ENCODE measurements at regions not wholly inside any gene's neighbourhood (a gene's known extent, or its start where the extent isn't known, plus 50 kb on each side); places are given as distances from the start of the nearest gene placed in this dataset.
"Not testable (repeated sequence)": the region's sequence is repeated elsewhere in the genome, so short reads cannot be mapped to it uniquely, and the experiment has no call there.

DNA sequence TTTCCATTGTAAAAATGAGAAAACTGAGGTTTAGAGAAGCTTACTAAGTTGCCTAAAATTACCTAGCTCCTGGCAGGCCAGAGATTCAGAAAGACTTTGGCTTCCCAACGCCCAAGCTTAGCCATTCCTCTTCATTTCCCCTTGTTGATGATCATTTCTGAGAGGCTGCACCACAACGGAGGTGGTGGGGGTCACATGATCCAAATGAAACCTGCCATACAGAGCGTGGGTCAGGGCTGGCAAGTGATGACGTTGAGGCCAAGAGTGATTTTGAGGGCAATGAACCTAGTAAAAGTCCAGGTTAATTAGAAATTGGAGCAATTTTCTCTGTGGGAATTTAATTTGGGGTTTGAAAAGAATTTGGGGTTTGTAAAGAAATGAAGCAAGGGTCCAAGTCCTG lies 109.9 kb downstream of the TMEM182 start:
- no peak for DNase-seq

DNA sequence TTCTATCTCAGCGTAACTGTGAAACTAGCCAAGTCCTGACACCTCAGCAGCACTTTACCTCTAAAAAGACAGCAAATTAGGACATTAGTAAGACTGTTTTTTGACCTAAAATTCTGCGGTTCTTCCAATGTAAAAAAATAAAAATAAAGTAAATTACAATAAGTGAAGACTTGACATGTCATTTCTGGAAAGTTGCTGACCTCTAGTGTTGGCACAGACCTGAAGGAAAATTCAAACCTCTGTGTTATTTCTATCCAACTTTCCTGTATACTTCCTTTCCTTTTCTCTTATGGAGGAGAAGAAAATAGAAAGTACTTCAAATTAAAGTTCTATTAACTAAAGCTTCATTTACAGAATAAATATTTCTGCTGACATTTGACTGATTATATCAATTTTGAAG lies 110.6 kb downstream of the TMEM182 start:
- no peak for DNase-seq

DNA sequence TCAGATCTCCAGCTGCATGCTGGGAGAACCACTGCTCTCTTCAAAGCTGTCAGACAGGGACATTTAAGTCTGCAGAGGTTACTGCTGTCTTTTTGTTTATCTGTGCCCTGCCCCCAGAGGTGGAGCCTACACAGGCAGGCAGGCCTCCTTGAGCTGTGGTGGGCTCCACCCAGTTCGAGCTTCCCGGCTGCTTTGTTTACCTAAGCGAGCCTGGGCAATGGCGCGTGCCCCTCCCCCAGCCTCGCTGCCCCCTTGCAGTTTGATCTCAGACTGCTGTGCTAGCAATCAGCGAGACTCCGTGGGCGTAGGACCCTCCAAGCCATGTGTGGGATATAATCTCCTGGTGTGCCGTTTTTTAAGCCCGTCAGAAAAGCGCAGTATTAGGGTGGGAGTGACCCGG lies 117.7 kb downstream of the TMEM182 start:
- not testable (repeated sequence) for DNase-seq

DNA sequence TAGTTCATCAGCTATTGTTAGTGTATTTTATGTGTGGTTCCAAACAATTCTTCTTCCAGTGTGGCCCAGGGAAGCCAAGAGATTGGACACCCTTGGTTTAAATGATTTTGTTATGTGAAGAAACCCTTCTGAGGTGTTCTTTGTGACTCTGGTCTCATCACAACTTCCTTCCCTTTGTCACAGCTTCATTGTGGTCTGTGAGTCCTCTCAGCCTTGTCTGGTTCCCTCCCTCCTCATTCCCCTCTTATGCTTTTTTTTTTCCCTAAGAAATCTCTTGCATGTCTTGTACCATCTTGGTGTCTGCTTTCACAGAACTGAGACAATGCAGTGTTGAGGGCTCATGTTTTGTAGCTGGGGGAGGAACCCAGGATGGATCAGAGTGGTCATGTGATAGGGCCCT lies 118.9 kb downstream of the TMEM182 start:
- DNase-seq: no peak

DNA sequence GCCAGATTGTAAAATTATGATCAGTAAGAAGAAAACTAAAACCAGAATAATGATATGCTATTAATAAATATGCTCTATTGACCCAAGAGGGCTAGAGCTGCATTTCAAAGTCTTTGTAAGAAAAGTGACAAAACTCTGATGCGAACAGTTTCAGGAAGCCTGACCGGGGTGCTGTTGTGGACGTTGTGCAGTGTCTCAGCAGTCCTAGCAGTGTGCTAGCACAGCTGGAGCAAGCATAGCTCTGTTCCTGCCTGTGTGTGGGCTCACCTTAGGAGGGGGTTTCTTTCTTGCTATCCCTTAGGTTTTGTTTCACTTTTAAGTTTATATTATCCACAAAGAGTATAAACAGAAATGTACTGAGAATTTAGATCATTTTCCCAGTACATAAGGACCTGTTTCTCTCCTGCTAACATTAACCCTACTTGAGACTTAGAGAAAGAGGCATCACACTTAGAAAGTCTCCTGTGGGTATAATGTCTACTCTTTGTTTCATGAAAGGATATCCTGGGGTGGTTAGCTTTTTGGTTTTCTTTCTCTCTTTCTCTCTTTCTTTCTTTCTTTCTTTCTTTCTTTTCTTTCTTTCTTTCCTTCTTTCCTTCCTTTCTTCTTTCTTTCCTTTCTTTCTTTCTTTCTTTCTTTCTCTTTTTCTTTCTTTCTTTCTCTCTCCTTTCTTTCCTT lies 124.5 kb downstream of the TMEM182 start:
- DNase-seq: no peak

DNA sequence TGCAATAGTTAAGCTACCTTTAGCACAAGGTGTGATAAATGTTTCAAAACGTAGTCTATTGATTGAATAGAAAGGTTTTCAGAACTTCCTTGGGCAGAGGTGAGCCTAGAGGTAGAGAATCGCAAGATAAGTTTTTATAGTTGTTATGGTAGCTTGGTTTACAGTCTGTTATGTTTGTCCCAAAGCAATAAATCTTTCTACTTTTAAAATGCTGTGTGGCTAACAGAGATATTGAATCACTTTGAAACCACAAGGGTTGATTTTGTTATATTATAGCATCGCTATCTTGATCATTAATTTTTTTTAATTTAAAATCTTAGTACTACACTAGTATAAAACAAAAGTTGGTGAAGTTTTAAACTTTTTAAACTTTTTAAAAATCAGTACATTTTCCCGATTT lies 126.7 kb downstream of the TMEM182 start:
- DNase-seq: no peak

DNA sequence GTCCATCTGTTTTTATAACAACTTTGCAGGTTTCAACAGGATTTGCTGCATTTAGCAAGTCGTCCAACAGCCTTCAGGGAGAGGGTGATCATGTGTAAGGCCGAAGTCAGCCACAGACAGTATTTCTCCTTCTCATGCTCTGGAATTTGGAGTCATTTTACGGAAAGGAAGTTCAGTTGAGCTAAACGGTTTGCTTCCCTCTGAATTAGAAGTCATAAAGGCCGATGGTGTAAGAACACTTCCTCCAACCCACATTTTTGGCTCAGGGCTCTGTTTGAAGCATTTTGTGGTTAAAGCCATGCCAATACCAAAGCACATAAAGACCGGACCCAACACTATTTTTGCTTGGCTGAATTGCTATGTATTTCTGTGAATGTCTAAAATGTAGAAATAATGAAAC lies 129.5 kb downstream of the TMEM182 start:
- no peak for DNase-seq

DNA sequence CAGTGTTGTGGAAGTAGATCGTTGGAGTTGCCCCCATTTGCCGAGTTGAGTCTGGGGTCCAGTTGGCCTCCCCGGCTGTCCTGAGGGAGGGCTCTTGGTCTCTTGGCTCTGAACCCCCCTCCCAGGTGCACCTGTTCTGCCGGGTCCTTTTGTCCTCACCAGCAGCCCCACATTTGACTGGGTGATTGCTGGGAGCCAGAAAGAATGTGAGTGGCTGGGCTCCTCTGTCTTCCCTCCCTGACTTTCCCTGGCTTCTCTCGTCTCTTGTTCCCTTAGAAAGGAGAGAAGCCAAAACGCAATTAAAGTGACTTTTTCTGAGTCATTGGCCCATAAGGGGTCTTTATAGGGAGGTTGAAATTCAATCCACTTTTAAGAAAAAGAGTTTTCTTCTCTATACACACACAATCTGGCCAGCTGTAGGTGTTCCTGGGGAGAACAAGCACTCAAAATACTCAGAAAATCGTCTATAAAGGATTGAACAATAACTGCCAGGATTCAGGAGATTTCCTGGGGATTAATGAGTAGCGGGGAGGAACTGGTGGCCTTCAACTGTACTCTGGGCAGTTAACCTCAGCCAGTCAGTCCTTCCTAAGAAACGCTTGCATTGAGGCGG lies 131.0 kb downstream of the TMEM182 start:
- DNase-seq: no peak

DNA sequence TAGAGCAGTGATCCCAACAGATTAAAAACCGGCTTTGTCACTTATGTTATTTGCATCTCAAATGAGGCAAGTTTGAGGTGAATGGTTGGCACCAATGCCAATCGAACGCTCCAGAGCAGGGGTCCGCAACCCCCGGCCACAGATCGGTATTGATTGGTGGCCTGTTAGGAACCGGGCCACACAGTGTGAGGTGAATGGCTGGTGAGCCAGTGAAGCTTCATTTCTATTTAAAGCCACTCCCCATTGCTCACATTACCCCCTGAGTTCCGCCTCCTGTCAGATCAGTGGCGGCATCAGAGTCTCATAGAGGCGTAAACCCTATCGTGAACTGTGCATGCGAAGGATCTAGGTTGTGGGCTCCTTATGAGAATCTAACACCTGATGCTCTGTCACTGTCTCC lies 132.0 kb downstream of the TMEM182 start:
- no peak for DNase-seq

DNA sequence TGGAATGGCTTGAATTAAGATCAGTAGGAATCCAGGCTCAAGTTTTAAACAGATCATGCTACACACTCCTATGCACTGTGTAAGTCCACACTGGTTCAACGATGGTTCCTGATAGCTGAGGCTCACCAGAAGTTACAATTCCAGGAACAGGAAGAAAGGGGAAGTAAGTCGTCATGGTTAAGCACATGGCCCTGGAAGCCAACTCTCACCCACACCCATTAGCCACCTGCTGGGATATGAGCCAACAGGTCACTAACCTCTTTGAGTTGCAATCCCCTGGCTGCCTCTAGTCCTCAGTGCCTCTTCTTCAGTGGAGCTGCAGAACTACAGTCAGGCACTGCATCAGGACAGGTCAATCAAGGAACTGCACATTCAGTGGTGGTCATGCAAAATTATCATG lies 133.5 kb downstream of the TMEM182 start:
- DNase-seq: no peak

DNA sequence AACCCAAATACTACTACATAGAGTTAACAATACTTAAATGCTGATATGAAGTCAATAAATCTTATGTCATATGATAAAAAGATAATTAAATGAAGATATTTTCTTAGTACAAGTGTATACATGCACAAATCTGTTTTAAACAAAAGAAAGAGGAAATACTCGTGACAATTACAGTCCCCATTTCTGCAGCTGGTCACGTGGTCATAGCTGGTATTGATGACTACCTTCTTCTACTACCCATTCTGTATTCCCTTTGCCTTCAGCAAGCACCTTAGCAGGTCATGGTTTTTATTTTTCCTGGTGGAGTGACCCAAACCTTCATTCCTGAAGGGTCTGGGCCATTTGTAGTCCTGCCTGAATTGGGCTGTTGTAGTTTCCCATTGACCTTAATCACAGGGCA lies 147.4 kb downstream of the TMEM182 start:
- DNase-seq: not testable (repeated sequence)

DNA sequence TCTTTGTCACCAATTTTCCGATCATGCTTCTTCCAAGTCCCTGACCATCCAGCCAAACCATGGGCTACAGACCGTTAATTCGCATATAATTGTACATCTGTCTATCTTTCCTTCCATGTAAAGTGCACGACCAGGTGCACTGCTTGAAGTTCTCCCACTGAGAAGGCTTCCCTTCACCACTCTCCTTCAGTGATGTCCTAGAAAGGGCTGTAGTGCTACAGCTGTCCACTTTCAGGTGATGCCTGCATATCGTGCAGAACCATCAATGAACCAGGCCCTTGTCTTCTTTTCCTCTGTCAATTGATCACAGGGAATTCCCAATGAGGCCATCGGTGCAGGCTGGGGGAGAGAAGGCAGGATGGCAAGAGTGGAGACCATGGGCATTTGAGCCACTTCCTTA lies 148.9 kb downstream of the TMEM182 start:
- no peak for DNase-seq

DNA sequence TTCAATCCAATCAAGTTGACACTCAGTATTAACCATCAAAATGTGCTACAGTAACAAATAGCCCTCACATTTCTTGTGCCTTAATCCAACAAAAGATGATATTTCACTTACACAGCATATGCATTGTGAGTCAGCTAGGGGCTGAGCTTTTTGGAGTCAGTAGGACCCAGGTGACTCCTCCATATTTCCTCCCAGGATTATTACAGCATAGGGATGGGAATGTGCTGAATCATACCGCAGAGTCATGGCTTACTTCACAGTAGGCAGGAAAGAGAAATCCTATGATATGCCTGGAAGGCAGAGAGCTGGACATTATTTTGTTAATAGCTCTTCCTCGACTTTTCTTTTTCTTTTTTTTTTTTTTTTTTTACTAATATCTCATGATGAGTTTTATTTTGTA lies 153.3 kb downstream of the TMEM182 start:
- no peak for DNase-seq

DNA sequence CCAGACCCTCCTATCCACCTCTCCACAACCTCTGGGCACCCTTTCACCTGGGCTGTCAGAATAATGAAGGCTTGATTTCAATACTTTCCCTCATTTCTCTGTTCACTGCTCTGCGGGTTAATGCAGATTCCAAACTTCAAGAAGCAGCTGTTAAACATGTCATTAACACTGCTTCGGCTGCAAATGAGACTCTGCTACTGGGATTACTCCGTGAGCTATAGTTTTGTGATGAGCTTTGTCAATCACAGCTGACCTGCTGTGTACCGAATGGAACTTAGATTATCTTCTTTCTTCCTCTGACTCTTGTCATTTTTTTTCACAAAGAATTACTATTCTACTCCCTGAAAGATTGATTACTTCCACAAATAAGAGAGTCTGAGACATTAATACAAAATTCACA lies 160.5 kb downstream of the TMEM182 start:
- no peak for DNase-seq

DNA sequence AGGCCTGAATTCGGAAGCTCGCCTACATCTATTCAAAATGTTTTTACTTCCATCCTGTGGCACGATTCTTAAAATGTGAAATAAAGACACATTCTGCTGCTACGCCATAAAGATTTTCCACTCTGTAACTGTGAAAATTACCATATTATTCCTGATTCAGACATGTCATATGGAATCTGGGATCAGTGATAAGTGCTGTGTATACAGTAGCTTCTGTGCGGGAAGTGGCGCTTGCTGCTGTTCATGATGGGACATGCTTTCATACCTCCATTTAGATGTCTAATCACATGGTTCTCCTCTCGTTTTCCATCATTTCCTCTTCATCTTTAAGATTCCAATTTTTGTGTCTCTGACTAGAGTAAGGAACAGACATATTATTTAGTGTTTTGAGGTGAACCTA lies 163.2 kb downstream of the TMEM182 start:
- no peak for DNase-seq

DNA sequence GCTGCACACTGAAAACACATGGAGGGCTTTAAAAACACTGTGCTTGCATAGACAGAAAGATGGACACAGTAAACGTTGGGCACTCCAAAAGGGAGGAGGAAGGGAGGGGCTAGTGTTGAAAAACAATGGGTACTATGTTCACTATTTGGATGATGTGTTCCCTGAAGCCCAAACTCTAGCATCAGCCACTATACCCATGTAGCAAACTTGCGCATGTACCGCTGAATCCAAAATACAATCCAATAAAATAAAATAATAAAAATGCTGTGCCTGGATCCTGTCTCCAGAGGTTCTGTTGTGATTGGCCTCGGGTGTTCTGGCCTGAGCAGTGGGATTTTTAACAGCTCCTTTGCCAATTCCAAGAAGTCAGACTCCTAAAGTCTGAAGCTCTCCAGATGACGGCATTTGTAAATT lies 166.0 kb downstream of the TMEM182 start:
- no peak for DNase-seq

DNA sequence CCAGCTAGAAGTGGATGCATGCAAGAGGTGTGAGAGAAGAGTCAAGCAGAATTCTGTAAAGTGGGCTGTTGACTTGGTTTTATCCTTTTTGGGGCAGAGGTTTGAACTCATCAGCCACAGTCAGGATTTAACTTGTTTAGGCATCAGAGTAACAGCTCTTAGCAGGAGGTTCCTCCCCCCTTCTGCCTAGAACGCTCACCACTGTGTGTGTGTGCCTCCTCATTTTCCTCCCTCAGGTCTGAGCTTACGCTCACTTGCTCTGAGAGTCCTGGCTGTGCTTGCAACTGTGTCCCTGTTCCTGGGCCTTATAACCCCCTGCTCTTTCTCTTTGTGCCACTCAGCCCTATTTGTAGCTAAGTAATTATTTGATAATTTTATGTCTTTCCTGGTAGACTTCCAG lies 167.9 kb downstream of the TMEM182 start:
- DNase-seq: no peak

DNA sequence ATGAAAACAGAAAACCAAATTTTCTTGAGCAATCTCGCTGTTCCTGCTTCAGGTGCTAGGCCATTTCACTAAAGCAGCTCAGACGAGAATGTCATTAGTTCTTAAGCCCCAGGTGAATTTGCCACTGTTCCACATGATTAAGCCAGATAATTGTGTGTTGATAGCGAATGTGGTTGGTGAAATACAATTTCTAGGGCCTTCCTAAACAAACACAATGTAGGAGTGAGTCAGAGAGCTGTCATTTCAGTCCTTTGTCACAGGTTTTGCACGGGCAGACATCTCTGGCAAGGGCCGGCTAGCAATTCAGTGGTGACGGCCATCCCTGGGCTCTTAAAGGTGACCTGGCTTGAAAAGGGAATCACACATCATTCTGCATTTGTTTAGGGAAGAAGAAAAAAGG lies 170.7 kb downstream of the TMEM182 start:
- peak; percentile 73 for DNase-seq

DNA sequence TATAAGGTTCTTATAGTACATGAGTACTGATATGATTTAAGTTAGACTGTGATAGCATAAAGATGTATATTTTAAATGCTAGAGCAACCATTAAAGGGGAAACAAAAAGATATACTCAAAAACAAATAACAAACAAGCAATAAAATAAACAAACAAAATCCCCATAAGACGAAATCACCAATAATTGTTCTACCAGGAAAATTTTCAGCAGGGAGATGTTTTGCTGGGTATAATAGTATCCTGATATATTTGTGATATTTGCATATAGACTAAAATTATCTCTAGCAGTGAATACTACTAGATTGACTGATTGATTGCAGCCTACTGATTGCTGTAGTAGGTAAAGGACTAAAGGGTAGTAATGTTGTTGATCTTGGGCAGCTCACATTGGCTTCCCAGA lies 177.4 kb downstream of the TMEM182 start:
- DNase-seq: no peak

DNA sequence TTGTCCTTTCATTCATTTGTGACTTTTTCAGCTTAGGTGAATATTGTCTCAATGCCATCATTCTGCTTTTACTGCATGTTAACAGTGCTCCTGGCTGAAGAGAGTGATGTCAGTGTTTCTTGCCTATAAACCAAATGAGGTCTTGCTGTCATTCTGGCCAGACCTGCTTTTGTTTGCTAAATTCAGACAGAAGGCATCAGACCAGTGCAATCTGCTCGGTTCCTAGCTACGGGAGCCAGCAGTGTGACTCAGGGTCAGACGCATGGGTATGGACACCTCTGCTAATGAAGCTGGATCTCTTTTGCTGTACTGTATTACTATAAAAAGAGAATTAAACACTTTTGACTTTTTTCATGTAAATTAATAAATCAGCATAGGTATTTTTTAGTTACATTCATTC lies 178.9 kb downstream of the TMEM182 start:
- no peak for DNase-seq

DNA sequence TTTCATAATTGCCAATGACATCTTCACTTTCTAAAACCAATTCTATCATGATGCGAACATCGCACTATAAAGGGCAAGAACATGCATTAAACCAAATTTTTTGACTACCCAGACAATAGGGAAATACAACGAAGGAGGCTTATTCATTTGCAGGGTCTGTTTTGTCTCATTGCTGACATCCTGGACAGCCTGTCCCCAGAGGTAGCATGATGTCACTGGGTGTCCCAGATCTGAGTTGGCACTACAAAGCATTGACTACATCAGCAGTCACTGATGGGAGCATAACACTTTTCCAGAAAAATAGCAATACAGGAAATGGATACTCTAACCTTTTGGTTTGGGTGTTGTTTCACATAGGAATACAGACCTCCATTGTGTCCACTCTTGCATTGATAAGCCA lies 180.3 kb downstream of the TMEM182 start:
- DNase-seq: no peak

DNA sequence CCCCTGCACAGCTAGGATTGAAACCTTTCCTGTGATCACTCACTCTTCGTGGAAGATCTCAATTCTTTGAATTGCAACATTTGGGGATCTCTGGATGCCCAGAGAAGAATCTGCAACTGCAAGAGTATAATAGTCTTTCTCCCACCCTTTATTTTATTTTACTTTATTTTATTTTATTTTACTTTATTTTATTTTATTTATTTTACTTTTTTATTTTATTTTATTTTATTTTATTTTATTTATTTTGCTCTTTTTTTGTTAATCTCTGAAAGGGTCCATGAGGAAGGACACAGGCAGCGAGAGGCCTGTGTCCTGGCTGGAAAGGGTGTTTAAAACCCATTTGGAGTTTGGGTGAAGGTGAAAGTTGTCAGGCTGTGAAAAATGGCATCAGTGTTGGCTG lies 181.4 kb downstream of the TMEM182 start:
- no peak for DNase-seq

DNA sequence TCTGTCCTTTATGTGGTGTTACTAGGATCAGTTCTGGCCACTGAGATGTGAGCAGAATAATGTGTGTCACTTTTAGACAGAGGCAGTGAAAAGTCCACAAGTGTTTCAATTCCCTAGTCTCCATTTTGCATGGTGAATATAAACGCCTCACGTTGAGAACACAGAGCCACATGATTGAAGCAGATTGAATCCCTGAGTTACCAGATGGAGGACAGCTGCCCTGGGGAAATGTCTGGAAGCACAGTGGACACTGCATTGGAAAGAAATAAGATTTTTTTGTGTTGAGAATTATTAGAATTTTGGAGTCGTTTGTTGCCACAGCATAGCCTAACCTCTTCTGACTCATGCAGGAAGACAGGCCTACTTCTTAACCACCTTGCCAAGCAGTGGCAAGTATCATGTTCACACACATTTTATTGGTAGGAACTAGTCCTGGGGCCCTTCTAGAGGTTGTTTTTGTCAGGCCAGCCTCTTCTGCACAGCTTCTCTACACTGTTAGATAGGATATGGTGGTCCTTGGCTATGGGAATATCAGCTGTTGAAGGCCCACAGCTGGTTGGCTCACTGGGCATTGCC lies 188.6 kb downstream of the TMEM182 start:
- no peak for DNase-seq

DNA sequence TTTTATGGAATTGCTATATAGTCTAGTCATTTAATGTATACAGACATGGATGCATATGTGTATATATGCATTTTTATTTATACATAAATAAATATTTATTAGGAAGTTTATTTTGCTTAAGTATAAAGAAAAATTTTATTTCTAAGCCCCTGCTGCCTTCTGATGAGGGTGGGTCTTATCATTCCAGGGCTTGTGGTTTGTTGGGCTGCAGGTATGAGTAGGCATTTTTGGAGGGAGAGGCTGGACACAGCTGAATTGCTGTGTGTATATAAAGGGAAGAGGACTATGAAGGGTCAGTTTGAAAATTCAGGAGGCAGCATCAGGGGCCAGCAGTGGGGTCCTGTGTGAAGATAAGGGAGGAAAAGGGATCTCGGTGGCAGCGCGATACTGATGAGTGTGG lies 189.4 kb downstream of the TMEM182 start:
- no peak for DNase-seq

DNA sequence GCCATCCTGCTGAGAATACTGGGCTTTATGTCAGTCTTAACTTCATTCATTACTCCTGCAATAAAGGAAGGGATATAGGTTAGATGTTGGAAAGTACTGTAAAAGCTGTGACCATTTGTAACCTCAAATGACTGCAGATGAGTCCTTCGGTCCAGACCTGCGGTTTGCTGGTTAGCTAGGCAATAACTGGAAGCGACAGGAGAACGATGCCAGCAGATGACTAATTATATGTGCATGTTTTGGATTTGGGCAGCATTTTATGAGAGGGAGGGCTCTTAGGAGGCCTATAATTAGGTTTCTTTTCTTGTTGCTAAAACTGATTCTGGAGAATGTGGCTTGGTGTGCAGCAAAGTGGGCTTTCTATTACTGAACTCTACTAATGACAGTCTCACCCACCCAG lies 205.6 kb downstream of the TMEM182 start:
- no peak for DNase-seq
